HepG2 (cell line): ENCODE measurements at regions not wholly inside any gene's neighbourhood (a gene's known extent, or its start where the extent isn't known, plus 50 kb on each side); places are given as distances from the start of the nearest gene placed in this dataset.

Source experiments
- ARNT ChIP-seq: fragments of 450-650 bp; IDR thresholded peaks from 2 replicates; pipeline ENCODE4 v1.6.1; 2017
- BCL6 ChIP-seq: IDR thresholded peaks from 2 replicates; pipeline ENCODE4 v1.6.1; 2016; ENCODE audit warnings: missing genetic modification reagents, missing compliant biosample characterization
- FOXK1 ChIP-seq: sonication (generic); formaldehyde crosslinking; IDR thresholded peaks from 2 replicates; pipeline ENCODE4 v1.4.0; 2020; ENCODE audit warnings: low read depth, missing genetic modification reagents, borderline replicate concordance
- HDAC2 ChIP-seq: sonication (generic); formaldehyde crosslinking; IDR thresholded peaks from 2 replicates; pipeline ENCODE4 v1.4.0; 2020; ENCODE audit warnings: missing genetic modification reagents
- HES4 ChIP-seq: sonication (generic); formaldehyde crosslinking; IDR thresholded peaks from 2 replicates; pipeline ENCODE4 v1.9.0; 2021; ENCODE audit warnings: mild to moderate bottlenecking, missing genetic modification reagents, borderline replicate concordance
- HOXA7 ChIP-seq: sonication (generic); formaldehyde crosslinking; IDR thresholded peaks from 2 replicates; pipeline ENCODE4 v1.8.1; 2022; ENCODE audit warnings: mild to moderate bottlenecking, missing genetic modification reagents, moderate library complexity
- KAT8 ChIP-seq: IDR thresholded peaks from 2 replicates; pipeline ENCODE4 v1.6.1; 2016; ENCODE audit warnings: missing genetic modification reagents, missing compliant biosample characterization
- NFIC ChIP-seq: IDR thresholded peaks from 2 replicates; pipeline ENCODE4 v1.6.1; 2012; ENCODE audit warnings: mild to moderate bottlenecking, low read length, inconsistent platforms
- YEATS4 ChIP-seq: sonication (generic); formaldehyde crosslinking; IDR thresholded peaks from 2 replicates; pipeline ENCODE4 v1.4.0; 2020; ENCODE audit warnings: missing genetic modification reagents, borderline replicate concordance
- ZFYVE20 ChIP-seq: sonication (generic); formaldehyde crosslinking; IDR thresholded peaks from 2 replicates; pipeline ENCODE4 v1.8.0; 2023; ENCODE audit warnings: low read depth, mild to moderate bottlenecking, moderate library complexity, missing genetic modification reagents, borderline replicate concordance
- ZNF143 ChIP-seq: sonication (generic); formaldehyde crosslinking; IDR thresholded peaks from 2 replicates; pipeline ENCODE4 v1.4.0; 2020; ENCODE audit warnings: missing genetic modification reagents
- ZNF264 ChIP-seq: sonication (generic); formaldehyde crosslinking; IDR thresholded peaks from 2 replicates; pipeline ENCODE4 v1.4.0; 2020; ENCODE audit warnings: missing genetic modification reagents
- ZNF530 ChIP-seq: sonication (generic); formaldehyde crosslinking; IDR thresholded peaks from 2 replicates; pipeline ENCODE4 v1.5.0; 2020; ENCODE audit warnings: low read depth, mild to moderate bottlenecking, missing genetic modification reagents
- ZNF709 ChIP-seq: sonication (generic); formaldehyde crosslinking; IDR thresholded peaks from 2 replicates; pipeline ENCODE4 v1.5.0; 2020; ENCODE audit warnings: mild to moderate bottlenecking, missing genetic modification reagents
- ZNF749 ChIP-seq: sonication (generic); formaldehyde crosslinking; IDR thresholded peaks from 2 replicates; pipeline ENCODE4 v1.8.0; 2022; ENCODE audit warnings: mild to moderate bottlenecking, missing genetic modification reagents, moderate library complexity, borderline replicate concordance
- ZNF768 ChIP-seq: sonication (generic); formaldehyde crosslinking; IDR thresholded peaks from 2 replicates; pipeline ENCODE4 v1.4.0; 2020; ENCODE audit warnings: missing genetic modification reagents
- ZSCAN9 ChIP-seq: IDR thresholded peaks from 2 replicates; pipeline ENCODE4 v1.6.1; 2016; ENCODE audit warnings: borderline replicate concordance
- TF ChIP-seq, protein P1 (sequence below): sonication (generic); formaldehyde crosslinking; IDR thresholded peaks from 2 replicates; pipeline ENCODE4 v1.8.1; 2023; ENCODE audit warnings: mild to moderate bottlenecking, missing genetic modification reagents
- TF ChIP-seq, protein P2 (sequence below): sonication (generic); formaldehyde crosslinking; IDR thresholded peaks from 2 replicates; pipeline ENCODE4 v1.5.0; 2020; ENCODE audit warnings: mild to moderate bottlenecking, missing genetic modification reagents, moderate library complexity
- TF ChIP-seq, protein P3 (sequence below): IDR thresholded peaks from 2 replicates; pipeline ENCODE4 v1.6.1; 2016; ENCODE audit warnings: low read depth, borderline replicate concordance
- TF ChIP-seq, protein P4 (sequence below), 2 experiments: sonication (generic) in 1 of 2; formaldehyde crosslinking in 1 of 2; IDR thresholded peaks; 2 replicates each; pipeline versions ENCODE4 v1.5.1 to v1.6.1; 2011 to 2020; ENCODE audit warnings: borderline replicate concordance in 1 of 2, low read depth in 1 of 2, low read length in 1 of 2, mild to moderate bottlenecking in 1 of 2, missing genetic modification reagents in 1 of 2, moderate library complexity in 1 of 2

DNA sequence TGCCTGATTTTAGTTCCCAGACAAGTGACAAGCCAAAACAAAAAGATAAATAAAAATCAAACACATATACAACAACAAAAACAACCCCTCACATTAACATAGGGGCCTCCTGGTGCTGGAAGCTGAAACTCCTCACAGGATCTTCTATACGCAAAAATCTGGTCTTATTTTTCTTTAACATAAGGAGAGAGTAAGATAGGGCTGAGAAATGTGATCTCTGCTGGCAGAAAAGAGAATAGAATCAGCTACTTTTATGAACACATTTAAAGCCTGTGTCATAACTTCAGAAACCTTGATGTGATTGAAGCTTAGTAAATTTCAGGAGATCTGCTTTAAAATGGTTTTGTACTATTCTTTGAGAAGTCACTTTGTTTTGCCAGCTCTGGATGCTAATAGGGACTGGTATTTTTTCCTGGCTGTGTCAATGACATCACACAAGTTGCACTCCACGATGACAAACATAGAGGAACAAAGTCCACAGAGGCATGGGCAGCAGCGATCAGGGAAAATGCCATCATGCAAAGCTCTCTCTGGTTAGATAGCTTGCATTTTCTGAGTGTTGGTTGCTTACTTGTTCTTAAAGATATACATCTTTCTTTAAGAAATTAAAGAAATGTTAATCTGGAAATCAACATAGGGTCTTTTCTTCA lies 176.6 kb upstream of the SP4 start (continued):
- no peak for TF ChIP-seq ZNF143 (CRISPR knock-in tag)
- TF ChIP-seq, protein P1, sequence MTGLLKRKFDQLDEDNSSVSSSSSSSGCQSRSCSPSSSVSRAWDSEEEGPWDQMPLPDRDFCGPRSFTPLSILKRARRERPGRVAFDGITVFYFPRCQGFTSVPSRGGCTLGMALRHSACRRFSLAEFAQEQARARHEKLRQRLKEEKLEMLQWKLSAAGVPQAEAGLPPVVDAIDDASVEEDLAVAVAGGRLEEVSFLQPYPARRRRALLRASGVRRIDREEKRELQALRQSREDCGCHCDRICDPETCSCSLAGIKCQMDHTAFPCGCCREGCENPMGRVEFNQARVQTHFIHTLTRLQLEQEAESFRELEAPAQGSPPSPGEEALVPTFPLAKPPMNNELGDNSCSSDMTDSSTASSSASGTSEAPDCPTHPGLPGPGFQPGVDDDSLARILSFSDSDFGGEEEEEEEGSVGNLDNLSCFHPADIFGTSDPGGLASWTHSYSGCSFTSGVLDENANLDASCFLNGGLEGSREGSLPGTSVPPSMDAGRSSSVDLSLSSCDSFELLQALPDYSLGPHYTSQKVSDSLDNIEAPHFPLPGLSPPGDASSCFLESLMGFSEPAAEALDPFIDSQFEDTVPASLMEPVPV: no peak
- no peak for TF ChIP-seq ZNF749 (CRISPR knock-in tag)
- TF ChIP-seq ZNF530 (CRISPR knock-in tag): no peak
- TF ChIP-seq KAT8: no peak
- no peak for TF ChIP-seq YEATS4 (CRISPR knock-in tag)
- TF ChIP-seq, protein P2, sequence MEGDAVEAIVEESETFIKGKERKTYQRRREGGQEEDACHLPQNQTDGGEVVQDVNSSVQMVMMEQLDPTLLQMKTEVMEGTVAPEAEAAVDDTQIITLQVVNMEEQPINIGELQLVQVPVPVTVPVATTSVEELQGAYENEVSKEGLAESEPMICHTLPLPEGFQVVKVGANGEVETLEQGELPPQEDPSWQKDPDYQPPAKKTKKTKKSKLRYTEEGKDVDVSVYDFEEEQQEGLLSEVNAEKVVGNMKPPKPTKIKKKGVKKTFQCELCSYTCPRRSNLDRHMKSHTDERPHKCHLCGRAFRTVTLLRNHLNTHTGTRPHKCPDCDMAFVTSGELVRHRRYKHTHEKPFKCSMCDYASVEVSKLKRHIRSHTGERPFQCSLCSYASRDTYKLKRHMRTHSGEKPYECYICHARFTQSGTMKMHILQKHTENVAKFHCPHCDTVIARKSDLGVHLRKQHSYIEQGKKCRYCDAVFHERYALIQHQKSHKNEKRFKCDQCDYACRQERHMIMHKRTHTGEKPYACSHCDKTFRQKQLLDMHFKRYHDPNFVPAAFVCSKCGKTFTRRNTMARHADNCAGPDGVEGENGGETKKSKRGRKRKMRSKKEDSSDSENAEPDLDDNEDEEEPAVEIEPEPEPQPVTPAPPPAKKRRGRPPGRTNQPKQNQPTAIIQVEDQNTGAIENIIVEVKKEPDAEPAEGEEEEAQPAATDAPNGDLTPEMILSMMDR (CRISPR knock-in tag): no peak
- no peak for TF ChIP-seq HDAC2 (CRISPR knock-in tag)
- TF ChIP-seq, protein P3, sequence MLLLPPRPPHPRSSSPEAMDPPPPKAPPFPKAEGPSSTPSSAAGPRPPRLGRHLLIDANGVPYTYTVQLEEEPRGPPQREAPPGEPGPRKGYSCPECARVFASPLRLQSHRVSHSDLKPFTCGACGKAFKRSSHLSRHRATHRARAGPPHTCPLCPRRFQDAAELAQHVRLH (CRISPR knock-in tag): no peak
- no peak for TF ChIP-seq ARNT
- no peak for TF ChIP-seq NFIC
- TF ChIP-seq ZFYVE20: no peak
- TF ChIP-seq FOXK1 (CRISPR knock-in tag): no peak
- TF ChIP-seq ZNF709: no peak
- no peak for TF ChIP-seq ZNF264 (CRISPR knock-in tag)
- TF ChIP-seq, protein P4, sequence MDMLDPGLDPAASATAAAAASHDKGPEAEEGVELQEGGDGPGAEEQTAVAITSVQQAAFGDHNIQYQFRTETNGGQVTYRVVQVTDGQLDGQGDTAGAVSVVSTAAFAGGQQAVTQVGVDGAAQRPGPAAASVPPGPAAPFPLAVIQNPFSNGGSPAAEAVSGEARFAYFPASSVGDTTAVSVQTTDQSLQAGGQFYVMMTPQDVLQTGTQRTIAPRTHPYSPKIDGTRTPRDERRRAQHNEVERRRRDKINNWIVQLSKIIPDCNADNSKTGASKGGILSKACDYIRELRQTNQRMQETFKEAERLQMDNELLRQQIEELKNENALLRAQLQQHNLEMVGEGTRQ (IDR thresholded peaks at IDR 0.05; ENCODE audit: low read depth, low read length): no peak
- TF ChIP-seq, protein P4 (CRISPR knock-in tag; IDR thresholded peaks at IDR 0.05; ENCODE audit: borderline replicate concordance): no peak
- no peak for TF ChIP-seq ZSCAN9 (CRISPR knock-in tag)
- no peak for TF ChIP-seq HES4 (CRISPR knock-in tag)
- TF ChIP-seq BCL6 (CRISPR knock-in tag): no peak
- no peak for TF ChIP-seq HOXA7 (CRISPR knock-in tag)
- TF ChIP-seq ZNF768 (CRISPR knock-in tag): no peak
